ENCODE measurements at regions not wholly inside any gene's neighbourhood (a gene's known extent, or its start where the extent isn't known, plus 50 kb on each side); places are given as distances from the start of the nearest gene placed in this dataset.
"Not testable (repeated sequence)": the region's sequence is repeated elsewhere in the genome, so short reads cannot be mapped to it uniquely, and the experiment has no call there.

DNA sequence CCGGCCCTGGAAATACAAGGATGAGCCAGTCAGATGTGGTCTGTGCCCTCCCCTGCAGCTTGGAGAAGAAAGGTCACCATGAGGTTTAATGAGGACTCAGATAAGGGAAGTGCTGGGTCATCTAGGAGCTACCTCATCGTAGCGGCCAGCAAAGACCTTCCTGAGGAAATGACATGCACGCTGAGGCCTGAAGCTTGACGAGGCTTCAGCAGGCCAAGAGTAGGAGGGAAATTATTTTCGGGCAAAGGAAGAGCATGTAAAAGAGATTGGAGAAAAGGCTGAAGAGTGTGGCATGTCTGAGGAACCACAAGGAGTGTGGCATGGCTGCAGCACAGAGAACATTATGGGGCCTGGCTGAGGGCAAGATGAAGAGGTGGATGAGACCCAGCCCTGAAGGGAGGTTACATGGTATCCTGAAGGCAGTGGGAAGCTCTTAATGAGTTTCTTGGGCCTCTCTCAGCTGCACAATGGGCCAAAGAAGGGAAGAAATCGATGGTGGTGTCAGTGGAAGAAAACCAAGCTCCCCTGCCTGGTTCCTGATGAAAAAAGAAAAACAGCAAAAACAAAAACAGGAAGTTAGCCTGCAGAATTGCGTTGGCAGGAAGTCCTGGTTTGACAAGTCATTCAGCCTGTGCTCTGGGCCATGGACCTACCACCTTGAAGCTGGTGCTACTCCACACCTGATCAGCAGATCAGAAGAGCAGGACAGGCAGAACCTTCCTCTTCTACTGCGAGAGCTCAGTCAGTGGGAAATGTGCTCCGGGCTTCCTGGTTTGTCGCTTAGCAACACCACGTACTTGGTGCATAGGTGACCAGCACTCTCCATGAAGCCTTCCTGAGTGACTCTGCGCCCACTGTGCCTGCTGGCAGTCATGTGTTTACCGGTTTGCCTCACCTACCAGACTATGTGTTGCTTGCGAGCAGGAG, 134.5 kb upstream of the KLF3 start:
- peak; percentile 76 for DNase-seq

DNA sequence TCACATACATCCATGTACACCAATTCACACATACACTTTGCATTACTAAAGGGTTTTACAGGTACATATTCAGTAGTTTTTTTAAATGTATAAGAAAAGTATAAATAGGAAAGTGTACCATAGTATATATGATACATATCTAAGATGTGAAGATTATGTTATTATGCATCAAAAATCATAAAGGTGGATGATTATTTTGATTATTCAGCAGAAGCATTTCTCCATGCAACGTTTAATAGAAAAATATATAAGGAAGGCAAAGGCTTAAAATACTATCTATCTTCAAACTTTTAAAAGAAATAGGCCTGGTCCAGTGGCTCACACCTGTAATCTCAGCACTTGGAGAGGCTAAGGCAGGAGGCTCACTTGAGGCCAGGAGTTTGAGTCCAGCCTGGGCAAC, 133.5 kb upstream of the KLF3 start:
- DNase-seq, result no peak

GRCh38 chr4:38531141-38531727, 132.8 kb upstream of the KLF3 start:
- no peak for DNase-seq

DNA sequence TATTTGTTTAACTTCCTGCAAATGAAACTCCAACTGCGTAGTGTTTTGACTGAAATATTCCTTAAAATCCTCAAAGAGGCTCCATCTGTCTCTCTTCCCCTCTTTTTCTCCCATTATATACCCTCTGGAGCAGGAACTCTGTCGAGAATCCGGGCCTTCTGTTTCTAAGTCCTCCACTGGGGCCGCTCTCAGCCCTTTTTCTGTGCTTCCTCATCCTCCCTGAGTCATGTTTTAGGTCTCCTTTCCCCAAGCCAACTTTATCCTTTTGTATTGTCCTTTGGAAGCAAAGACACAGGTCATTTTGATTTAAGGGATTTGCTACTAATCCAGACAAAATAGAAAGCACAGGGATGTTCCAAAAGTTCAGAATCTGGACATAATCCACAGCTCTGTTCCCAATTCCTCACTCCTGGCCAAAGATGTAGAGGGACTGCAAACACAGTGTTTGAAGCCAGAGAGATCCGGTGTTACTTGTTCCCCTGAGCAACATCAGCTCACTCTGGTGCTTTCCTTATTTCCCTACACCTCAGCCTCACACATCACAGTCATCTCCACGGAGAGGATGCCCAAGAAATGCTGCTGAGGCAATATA, 131.0 kb upstream of the KLF3 start:
- no peak for DNase-seq

- no peak for DNase-seq
Observed at GRCh38 chr4:38534344-38535045, 129.5 kb upstream of the KLF3 start.

- not testable (repeated sequence) for DNase-seq
Observed at GRCh38 chr4:38535071-38535470, 128.9 kb upstream of the KLF3 start.

DNA sequence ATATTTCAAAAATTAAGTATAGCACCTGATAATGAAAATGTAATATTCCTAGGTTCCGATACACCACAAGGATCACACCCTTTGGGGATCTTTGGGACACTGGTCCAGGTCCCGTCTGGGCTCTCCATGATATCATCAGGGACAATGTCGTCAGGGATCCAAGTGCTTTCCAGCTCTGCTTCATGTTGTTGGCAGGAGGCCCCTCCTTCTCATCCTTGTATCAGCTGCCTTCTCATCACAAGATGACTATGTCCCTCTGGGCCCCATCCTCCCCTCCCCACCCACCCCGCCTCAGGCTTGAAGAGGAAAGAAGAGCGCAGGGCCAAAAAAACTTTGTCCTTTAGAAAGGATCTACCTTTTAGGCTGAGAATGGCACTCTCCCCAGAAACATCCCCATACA, 128.3 kb upstream of the KLF3 start:
- no peak for DNase-seq

DNA sequence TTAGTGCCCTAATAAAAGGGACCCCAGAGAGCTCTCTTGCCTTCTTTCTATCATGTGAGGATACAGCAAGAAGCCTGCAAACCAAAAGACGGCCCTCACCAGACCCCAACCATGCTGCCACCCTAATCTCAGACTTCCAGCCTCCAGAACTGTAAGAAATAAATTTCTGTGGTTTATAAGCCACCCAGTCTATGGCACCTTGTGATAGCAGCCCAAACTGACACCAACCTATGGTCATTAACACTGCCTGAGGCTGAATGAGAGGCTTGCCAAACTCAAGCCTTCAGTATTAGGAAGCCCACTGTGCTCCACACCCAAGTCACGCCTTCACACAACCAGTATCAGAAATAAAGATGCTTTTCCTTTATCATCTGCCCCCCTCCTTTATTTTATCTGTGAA, 127.3 kb upstream of the KLF3 start:
- DNase-seq, result no peak

- no peak for DNase-seq
Observed at GRCh38 chr4:38537666-38538065, 126.3 kb upstream of the KLF3 start.

- DNase-seq, result no peak
Observed at GRCh38 chr4:38538517-38538916, 125.5 kb upstream of the KLF3 start.

GRCh38 chr4:38539501-38539900, 124.5 kb upstream of the KLF3 start:
- DNase-seq, result no peak

DNA sequence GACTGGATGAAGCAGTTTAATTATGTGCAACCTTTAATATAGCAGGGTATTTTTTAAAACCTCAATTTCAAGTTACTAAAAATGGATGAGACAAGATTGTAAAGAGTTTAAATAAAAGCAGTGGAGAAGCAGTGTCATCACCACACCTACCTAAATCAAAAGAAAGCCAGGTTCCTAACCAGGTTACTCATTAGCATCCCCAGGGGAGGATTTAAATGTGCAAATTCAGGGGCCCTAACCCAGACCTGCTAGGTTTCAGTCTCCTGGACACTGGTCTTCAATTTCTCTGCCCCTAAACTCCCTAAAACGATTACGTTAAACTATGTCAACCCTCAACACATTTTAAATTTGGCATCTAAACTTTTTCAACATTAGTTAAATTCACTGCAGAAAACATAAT, 116.9 kb upstream of the KLF3 start:
- DNase-seq, result no peak

GRCh38 chr4:38548256-38548655, 115.7 kb upstream of the KLF3 start:
- DNase-seq, result no peak

DNA sequence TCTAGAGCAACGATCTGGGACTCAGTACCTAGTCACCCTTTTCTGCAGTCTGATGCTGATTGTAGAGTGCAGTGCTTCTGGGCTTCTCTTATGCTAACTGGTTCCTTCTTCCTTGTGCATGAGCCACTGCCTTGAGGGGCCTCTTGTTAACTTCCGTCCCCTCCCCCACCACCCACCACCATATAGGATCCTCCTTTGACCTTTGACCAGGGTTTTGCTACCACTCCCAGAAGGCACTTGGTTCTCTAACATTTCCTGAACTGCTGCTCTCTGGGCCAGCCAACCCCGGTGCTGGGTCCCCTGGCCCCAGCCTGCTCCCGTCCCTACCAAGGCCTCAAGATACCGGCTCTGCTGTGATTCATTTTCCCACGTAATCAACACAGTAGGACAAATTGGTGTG, 104.6 kb upstream of the KLF3 start:
- no peak for DNase-seq

DNA sequence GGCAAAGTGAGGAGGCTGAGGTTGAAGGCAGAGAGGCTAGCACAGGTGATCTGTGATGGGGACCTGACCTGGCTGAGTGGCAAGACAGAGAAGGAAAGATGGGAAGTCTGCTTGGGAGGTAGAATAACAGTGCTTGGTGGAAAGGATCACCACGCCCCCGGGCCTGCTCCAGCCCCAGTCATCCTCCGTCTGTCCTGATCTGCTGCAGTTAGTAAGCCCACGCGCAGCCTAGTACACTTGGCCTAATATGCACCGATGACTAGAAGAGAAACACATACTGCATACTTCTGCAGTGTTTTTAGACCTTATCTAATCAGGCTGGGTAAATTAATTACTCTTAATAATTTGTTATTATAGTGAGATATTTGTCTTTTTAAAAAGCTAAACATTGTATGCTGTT, 103.7 kb upstream of the KLF3 start:
- DNase-seq, result no peak

DNA sequence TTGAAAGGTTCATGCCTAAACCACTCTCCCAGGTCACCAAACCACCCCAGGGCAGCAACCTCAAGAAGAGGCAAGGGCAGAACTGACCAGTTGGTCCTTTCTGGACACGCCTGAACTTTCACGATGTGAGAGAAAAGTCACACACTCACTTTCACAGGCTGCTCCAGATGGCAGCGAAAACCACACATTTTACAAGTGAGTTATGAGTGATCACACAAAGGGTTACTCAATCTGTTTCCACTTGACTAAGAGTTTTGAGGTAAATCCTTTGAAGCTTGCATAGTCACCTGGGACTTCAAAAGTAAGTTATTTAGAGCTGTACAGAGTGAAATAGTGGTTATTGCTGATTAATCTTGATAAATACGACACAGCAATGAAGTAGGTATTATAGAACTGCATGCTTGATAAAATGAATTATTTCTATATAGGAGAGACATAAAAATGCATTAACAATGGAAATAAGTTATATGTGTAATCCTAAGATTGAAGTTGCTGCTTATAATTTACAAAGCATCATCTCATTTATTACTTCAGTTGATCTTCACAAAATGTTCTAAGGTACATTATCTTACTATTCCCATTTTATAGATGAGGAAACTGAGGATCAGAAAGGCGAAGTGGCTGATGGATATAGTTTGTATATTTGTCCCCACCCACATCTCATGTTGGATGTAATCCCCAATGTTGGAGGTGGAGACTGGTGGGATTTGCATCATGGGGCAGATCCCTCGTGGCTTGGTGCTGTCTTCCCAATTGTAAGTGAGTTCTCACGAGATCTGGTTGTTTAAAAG, 103.0 kb upstream of the KLF3 start:
- no peak for DNase-seq

DNA sequence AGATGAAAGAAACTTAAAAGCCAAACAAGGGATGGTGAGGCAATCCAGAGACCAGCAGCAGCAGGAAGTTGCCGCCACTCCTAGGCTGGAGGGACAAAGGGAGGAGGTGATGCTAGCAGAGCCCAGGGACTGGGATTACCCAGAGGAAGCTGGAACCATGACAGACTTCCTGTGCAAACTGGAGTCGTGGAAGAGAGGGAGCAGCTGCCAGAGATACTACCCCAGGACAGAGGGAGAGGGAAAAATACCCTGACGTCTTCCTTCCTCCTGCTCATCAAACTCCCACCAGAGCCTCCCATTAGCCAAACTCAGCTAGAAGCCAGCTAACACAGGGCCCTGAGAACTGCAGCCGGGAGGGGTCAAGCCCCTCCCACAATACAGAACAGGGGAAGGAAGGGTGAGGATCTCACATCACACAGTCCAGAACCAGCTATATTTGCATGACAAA, 101.2 kb upstream of the KLF3 start:
- no peak for DNase-seq

- DNase-seq, result no peak
Observed at GRCh38 chr4:38563707-38564495, 100.1 kb upstream of the KLF3 start.

DNA sequence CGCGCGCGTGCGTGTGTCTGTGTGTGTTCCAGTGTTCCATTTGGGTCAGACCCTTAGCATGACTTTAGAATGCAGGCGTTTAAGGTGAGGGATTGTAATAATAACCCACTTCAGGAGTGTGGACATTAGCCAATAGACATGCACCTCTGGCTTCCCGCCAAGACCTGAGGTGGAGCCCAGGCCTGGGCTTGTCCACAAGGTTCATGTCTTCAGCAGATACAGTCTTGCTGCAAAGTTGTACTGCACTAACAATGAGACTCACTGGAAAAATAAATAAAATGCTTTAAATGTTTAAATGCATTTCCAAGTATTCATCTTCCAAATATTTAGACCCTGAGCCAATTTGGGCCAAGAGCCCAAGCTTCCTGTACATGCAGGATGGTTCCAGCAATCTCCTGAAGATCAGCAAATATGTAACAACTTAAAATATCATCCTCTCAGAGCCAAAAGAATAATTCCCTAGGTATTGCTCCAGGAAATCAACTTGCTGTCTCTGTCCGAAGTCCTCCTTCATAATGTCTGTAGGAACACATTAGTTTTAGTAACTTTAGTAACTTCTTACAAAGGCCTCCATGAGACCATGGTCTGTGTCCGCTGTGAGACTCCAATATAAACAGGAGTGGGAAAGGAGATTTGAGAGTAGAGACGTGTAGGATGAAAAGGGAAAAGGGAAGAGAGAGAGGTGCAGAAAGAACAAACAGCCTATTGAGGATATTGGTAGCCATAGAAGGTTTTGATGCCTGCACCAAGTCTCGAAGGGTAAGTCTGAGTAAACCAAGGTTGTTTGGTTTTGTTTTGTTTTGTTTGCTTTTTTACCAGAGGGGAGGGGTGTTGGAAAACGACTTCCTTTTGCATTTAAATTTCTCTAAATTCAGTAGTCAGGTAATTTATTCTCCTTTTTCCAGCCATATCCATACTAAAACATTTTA, 98.5 kb upstream of the KLF3 start:
- no peak for DNase-seq

- no peak for DNase-seq
Observed at GRCh38 chr4:38566806-38567398, 97.1 kb upstream of the KLF3 start.

Measured in NCI-H1417 treated with DMSO at 0.1 percent for 48 hours (cell line).